Ammon's horn (tissue), 1 donor: ENCODE measurements at regions not wholly inside any gene's neighbourhood (a gene's known extent, or its start where the extent isn't known, plus 50 kb on each side); places are given as distances from the start of the nearest gene placed in this dataset.

Experiments
- DNase-seq: peaks from one replicate; pipeline ENCODE4 v3.0.0-alpha.2; 2016; ENCODE audit warnings: low spot score

- DNase-seq: no peak
Observed at GRCh38 chr1:106435269-106435668, 621.2 kb upstream of the PRMT6 start.

DNA sequence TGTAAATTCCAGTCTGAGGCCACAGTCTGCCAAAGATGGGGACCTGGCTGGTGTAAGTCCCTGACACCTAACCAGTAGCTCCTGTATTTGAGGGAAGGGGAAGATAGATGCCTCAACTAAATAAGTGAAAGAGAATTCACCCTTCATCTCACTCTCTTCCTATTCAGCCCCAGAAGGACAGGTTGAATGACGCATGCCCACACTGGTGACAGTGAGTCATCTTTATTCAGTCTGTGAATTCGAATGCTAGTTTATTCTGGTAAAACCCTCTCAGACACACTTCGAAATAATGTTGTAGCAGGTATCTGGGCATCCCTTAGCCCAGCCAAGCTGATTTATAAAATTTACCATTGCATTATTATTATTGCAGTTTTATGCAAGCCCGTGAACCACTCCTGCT, 617.0 kb upstream of the PRMT6 start:
- peak; percentile 2 for DNase-seq

- DNase-seq: no peak
Observed at GRCh38 chr1:106447466-106447865, 609.0 kb upstream of the PRMT6 start.

- DNase-seq: no peak
Observed at GRCh38 chr1:106456832-106457231, 599.6 kb upstream of the PRMT6 start.

DNA sequence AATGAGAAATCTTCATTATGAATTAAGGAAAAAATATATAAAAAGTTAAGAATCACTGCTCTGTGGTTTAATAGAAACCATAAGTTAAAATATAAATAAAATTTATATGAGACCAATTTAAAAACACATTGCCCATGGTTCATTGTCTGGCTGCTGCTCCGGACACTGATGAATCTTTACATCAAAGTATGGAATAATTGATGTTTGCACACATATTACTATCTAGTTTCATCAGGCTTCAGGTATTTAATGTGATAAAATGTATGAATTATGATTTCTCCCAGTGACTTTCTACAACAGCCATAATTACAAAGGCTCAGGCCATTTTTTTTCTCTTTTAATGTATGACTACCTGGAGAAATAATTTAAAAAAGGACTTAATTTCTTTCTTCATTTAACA, 599.1 kb upstream of the PRMT6 start:
- DNase-seq: no peak

GRCh38 chr1:106458866-106459265, 597.6 kb upstream of the PRMT6 start:
- no peak for DNase-seq

DNA sequence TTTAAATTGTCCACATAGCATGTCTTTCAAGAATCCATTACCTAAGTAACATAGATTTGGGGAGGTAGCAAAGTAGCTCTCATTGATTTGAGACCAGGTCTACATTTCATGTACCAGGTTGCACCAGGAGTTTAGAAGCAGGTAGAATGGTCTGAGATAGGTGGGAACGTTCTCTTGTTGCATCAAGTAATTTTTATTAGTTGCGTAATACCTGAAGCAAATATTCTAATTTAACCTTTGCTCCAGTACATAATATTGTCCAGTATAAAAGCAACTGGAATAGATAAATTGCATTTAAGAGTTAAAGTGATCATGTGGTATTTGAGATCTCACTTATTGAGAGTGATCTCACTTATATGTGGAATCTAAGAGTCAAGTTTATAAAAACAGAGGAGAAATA, 597.1 kb upstream of the PRMT6 start:
- DNase-seq: no peak

GRCh38 chr1:106465666-106466065, 590.8 kb upstream of the PRMT6 start:
- no peak for DNase-seq

GRCh38 chr1:106480629-106481028, 575.8 kb upstream of the PRMT6 start:
- no peak for DNase-seq

GRCh38 chr1:106492880-106493279, 563.6 kb upstream of the PRMT6 start:
- no peak for DNase-seq

- no peak for DNase-seq
Observed at GRCh38 chr1:106494646-106495045, 561.8 kb upstream of the PRMT6 start.

- DNase-seq: no peak
Observed at GRCh38 chr1:106498238-106498637, 558.2 kb upstream of the PRMT6 start.

DNA sequence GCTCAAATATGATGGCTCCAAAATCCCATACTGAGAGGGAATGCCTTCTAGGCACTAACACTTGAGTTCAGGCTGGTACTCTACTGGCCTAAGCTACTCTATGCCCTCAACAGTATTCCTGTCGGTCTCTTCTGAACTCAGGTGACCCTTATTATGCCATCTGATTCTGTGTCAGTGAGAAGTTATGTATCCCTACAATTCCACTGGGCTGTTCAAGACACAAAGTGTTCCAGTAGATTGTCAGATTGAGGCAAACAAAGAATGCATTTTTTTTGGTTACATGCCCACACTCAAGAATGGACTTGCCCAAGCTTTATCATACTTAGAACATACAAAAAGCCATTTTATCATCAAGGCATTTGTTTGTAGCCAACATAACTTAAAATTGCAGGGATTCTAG, 553.8 kb upstream of the PRMT6 start:
- DNase-seq: no peak

GRCh38 chr1:106515375-106515774, 541.1 kb upstream of the PRMT6 start:
- DNase-seq: no peak

DNA sequence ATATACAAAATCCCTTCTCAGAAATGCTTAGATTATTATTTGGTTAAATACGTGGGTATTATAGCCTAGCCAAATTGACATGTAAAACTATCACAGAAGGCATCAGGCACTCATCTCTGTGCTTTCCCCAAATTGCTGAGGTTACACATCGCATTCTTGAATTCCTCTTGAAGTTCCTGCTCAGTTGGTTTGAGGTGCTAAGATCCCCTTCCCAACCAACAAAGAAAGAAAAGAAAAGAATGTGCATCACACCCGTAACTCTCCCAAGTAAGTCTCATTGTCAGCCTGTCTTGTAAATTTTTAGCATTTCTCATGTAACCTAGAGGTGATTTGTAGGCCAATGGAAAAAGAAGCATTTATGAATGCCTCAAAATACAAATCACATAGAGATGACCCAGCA, 539.2 kb upstream of the PRMT6 start:
- no peak for DNase-seq

DNA sequence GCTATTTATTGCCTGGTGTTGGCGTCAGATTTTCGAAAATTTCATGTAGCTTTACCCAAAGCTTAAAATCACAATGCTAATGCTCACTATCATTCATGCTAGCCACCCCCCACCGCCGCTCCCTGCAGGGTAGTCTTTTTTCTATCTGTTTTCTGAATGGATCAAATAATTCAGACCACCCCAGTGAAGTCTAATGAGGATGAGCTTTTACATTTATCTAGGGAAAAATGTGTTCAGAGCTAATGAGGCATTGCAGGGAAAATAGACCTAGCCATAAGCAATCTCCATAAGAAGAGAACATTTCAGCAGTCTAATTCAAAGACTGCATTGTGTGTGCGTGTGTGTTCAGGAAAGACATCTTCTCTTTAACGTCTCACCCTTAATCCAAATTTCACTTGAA, 533.0 kb upstream of the PRMT6 start:
- no peak for DNase-seq

DNA sequence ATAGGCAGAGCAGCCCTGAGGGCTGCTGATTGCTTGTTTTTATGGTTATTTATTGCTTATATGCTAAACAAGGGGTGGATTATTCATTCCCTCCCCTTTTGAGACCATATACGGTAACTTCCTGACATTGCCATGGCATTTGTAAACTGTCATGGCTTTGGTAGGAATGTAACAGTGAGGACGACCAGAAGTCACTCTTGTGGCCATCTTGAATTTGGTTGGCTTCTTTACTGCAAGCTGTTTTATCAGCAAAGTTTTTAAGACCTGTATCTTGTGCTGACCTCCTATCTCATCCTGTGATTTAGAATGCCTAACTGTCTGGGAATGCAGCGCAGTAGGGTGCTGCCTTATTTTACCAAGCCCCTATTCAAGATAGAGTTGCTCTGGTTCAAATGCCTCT, 531.8 kb upstream of the PRMT6 start:
- DNase-seq: no peak

- no peak for DNase-seq
Observed at GRCh38 chr1:106526650-106527049, 529.8 kb upstream of the PRMT6 start.

DNA sequence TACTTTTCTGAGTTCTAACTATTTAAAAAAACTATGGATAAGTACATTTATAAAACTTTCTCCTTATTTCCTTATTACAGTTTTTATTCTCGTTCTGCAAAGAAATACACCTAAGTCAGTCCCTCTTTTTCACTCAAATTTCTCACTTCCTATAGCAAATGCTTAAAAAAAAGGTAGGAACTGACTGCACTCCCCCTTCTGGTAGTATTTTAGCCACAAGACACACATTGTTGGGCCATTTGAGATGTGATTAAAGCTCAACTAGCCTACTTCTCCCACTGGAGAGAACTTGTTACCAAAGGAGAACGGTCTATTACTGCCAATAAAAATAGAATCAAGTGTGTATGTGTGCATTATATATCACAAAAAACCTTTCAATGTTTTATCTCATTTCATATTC, 521.9 kb upstream of the PRMT6 start:
- no peak for DNase-seq

DNA sequence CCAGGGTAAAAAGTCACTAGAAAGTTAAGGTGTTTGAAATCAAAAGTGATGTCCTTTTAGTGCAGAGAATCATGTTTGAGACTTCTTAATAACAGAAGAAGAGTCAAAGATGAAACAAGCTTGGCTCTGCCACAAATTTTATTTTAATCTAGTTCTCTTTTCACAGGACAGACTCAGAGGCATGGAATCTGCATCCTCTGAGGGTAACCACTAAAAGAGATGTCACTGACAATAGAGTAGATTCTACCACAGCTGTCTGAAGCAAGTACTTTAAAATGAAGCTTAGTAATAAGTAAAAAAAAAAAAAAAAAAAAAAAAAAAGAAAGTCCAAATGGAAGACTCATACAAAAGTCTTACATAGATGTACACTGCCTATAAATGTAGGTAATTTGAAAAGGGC, 519.7 kb upstream of the PRMT6 start:
- DNase-seq: no peak

DNA sequence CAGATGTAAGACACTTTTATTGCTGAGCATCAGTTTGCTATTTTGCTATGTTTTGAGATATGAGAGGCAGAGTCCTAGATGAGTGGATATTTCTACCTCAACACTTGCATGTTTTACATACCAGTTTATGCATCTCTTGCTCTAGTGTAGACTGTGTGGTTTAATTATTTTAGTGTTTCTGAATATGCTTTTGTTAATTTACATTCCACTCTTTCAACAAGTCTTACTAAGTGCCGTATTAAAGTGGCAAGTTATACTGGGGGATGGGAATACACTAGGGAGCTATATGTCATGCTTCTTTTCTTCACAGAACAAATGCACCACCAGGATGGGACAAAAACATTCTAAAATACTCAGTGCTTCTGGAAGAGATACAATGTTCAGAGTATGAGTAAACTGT, 507.7 kb upstream of the PRMT6 start:
- DNase-seq: no peak

- DNase-seq: no peak
Observed at GRCh38 chr1:106554294-106554693, 502.2 kb upstream of the PRMT6 start.

DNA sequence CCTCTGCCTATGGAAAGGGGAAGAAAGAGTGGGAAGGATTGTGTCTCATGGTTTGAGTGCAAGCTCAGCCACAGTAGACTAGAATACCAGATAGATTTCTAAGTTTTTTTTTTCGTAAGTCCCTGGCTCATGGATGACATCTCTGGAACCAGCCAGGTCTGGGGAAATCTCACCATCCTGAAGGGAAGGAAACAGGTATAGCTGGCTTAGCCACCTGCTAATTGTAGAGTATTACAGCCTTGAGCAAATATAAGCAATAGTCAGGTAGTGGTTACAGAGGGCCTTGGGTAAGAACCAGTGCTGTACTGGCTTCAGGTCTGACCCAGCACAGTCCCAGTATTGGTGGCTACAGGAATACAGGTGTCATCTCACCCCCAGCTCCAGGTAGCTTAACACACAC, 500.9 kb upstream of the PRMT6 start:
- DNase-seq: no peak

GRCh38 chr1:106564192-106564591, 492.3 kb upstream of the PRMT6 start:
- no peak for DNase-seq
